Fibroblast of lung (primary cell): ENCODE measurements at regions not wholly inside any gene's neighbourhood (a gene's known extent, or its start where the extent isn't known, plus 50 kb on each side); places are given as distances from the start of the nearest gene placed in this dataset.

Experiments
- CTCF ChIP-seq, 2 donors: IDR thresholded peaks in 1 of 2; conservative IDR thresholded peaks in 1 of 2; 1 replicate in 1 of 2; 2 replicates in 1 of 2; pipeline ENCODE4 v1.5.1; 2011 to 2012; ENCODE audit warnings: low read length in 2 of 2, control low read depth in 1 of 2, inconsistent platforms in 1 of 2, low read depth in 1 of 2, mild to moderate bottlenecking in 1 of 2
- EZH2 ChIP-seq: IDR thresholded peaks from 2 replicates; pipeline ENCODE4 v1.5.1; 2012; ENCODE audit warnings: low read length, control low read depth, mild to moderate bottlenecking; ENCODE audit errors: missing control alignments

- no peak for TF ChIP-seq EZH2
- TF ChIP-seq CTCF (conservative IDR thresholded peaks at IDR 0.05 in 1 of 2, IDR thresholded peaks at IDR 0.05 in 1 of 2; ENCODE audit: low read depth in 1 of 2, low read length in 2 of 2): no peak
Measured at GRCh38 chr6:34606477-34607265, 50.5 kb upstream of the SPDEF start.
